ENCODE measurements at regions not wholly inside any gene's neighbourhood (a gene's known extent, or its start where the extent isn't known, plus 50 kb on each side); places are given as distances from the start of the nearest gene placed in this dataset.

GRCh38 chr10:23965123-23965522 lies 243.8 kb upstream of the KIAA1217 start:
- no peaks in the 10 kb centered on the region for H3K4me1 Mint-ChIP-seq (ENCODE audit: low read depth)
- no peak for TF ChIP-seq CTCF (IDR thresholded peaks at IDR 0.05)
- no peak for DNase-seq
- no peak overlapping the region for H3K27ac Mint-ChIP-seq
- H3K36me3 Mint-ChIP-seq (ENCODE audit: low read depth) = no peaks in the 10 kb centered on the region
- H3K9me3 Mint-ChIP-seq = peaks cover 44% of the 10 kb centered on the region
- H3K4me3 Mint-ChIP-seq = no peak overlapping the region
- H3K27me3 Mint-ChIP-seq (ENCODE audit: insufficient read depth) = peaks cover 1% of the 10 kb centered on the region; the same call in 1 of the 2 replicates

- H3K27me3 Mint-ChIP-seq (ENCODE audit: insufficient read depth) = peaks cover 1% of the 10 kb centered on the region
- H3K9me3 Mint-ChIP-seq = peaks cover 40% of the 10 kb centered on the region
- H3K4me1 Mint-ChIP-seq (ENCODE audit: low read depth) = no peaks in the 10 kb centered on the region
- no peak for DNase-seq
- no peaks in the 10 kb centered on the region for H3K36me3 Mint-ChIP-seq (ENCODE audit: low read depth)
- no peak overlapping the region for H3K27ac Mint-ChIP-seq
- no peak for TF ChIP-seq CTCF (IDR thresholded peaks at IDR 0.05)
- H3K4me3 Mint-ChIP-seq = no peak overlapping the region
These were observed 243.1 kb upstream of the KIAA1217 start for GRCh38 chr10:23965880-23966279.

- no peak overlapping the region for H3K27ac Mint-ChIP-seq
- TF ChIP-seq CTCF (IDR thresholded peaks at IDR 0.05) = no peak
- H3K4me1 Mint-ChIP-seq (ENCODE audit: low read depth) = no peaks in the 10 kb centered on the region
- H3K4me3 Mint-ChIP-seq = no peak overlapping the region
- H3K36me3 Mint-ChIP-seq (ENCODE audit: low read depth) = 0 out of 2 replicates have a peak, but pooled peaks cover 4% of the 10 kb centered on the region
- peaks cover 37% of the 10 kb centered on the region for H3K9me3 Mint-ChIP-seq
- DNase-seq = no peak
- peaks cover 1% of the 10 kb centered on the region for H3K27me3 Mint-ChIP-seq (ENCODE audit: insufficient read depth)
These were observed 242.4 kb upstream of the KIAA1217 start for GRCh38 chr10:23966504-23967051.

DNA sequence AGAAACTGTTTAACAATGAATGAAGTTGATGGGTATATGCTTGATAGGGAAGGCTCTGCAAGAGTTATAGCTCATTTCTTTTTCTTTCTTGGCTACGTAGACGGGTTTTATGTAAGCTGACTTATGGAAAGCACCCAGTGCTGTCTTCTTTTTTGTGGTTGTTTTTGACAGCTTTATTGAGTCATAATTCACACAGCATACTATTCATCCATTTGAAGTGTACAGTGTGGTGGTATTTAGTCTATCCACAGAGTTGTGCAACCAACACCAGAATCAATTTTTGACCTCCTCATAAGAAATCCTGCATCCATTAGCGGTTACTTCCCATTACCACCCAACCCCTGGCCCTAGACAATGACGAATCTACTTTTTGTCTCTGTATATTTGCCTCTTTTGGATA lies 240.6 kb upstream of the KIAA1217 start:
- DNase-seq = no peak
- TF ChIP-seq CTCF (IDR thresholded peaks at IDR 0.05) = no peak
- Mint-ChIP-seq H3K36me3 (ENCODE audit: low read depth) (0 out of 2 replicates have a peak, but pooled peaks cover 4% of the 10 kb centered on the region), H3K9me3 (peaks cover 35% of the 10 kb centered on the region), H3K27me3 (ENCODE audit: insufficient read depth) (peaks cover 1% of the 10 kb centered on the region), H3K4me3 (no peak overlapping the region), H3K27ac (no peak overlapping the region), H3K4me1 (ENCODE audit: low read depth) (no peaks in the 10 kb centered on the region)

GRCh38 chr10:23974746-23975272 lies 234.1 kb upstream of the KIAA1217 start:
- Mint-ChIP-seq H3K4me1 (ENCODE audit: low read depth) (no peaks in the 10 kb centered on the region), H3K4me3 (no peak overlapping the region), H3K36me3 (ENCODE audit: low read depth) (peaks cover 4% of the 10 kb centered on the region; the same call in 1 of the 2 replicates), H3K9me3 (peaks cover 23% of the 10 kb centered on the region), H3K27ac (no peak overlapping the region), H3K27me3 (ENCODE audit: insufficient read depth) (no peaks in the 10 kb centered on the region; the same call in 1 of the 2 replicates)
- no peak for TF ChIP-seq CTCF (IDR thresholded peaks at IDR 0.05)
- no peak for DNase-seq
